ENCODE measurements at regions not wholly inside any gene's neighbourhood (a gene's known extent, or its start where the extent isn't known, plus 50 kb on each side); places are given as distances from the start of the nearest gene placed in this dataset.

GRCh38 chr18:53764086-53764485 is 460.4 kb downstream of the MBD2 start:
- TF ChIP-seq, protein P1, sequence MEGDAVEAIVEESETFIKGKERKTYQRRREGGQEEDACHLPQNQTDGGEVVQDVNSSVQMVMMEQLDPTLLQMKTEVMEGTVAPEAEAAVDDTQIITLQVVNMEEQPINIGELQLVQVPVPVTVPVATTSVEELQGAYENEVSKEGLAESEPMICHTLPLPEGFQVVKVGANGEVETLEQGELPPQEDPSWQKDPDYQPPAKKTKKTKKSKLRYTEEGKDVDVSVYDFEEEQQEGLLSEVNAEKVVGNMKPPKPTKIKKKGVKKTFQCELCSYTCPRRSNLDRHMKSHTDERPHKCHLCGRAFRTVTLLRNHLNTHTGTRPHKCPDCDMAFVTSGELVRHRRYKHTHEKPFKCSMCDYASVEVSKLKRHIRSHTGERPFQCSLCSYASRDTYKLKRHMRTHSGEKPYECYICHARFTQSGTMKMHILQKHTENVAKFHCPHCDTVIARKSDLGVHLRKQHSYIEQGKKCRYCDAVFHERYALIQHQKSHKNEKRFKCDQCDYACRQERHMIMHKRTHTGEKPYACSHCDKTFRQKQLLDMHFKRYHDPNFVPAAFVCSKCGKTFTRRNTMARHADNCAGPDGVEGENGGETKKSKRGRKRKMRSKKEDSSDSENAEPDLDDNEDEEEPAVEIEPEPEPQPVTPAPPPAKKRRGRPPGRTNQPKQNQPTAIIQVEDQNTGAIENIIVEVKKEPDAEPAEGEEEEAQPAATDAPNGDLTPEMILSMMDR (IDR thresholded peaks at IDR 0.05; ENCODE audit: low read depth, low read length) = no peak
- Histone ChIP-seq H3K4me1 (no peaks in the 10 kb centered on the region), H3K36me3 (no peaks in the 10 kb centered on the region), H3K9me3 (no peaks in the 10 kb centered on the region), H3K27me3 (no peaks in the 10 kb centered on the region), H3K4me3 (ENCODE audit: low read depth, low read length) (no peak overlapping the region)
- DNase-seq = no peak

DNA sequence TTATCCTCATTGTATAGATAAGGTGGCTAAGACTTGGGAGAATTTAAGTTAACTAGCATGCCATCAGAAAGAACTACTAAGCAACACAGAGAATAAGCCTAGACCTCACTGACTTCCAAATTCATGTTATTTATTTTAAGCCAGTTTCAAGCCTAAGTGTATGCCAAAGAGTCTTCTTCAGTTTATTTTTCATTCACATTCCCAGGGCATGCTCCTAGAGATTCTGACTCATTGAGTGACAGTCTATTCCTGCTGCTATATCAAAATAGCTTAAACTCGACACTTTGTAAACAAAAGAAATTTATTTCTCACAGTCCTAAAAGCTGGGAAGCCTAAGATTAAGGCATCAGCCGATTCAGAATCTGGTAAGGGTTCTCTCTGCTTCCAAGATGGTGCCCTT is 467.1 kb downstream of the MBD2 start:
- no peaks in the 10 kb centered on the region for H3K36me3 ChIP-seq
- no peak overlapping the region for H3K4me3 ChIP-seq (ENCODE audit: low read depth, low read length)
- TF ChIP-seq, protein P1 (IDR thresholded peaks at IDR 0.05; ENCODE audit: low read depth, low read length) = no peak
- no peaks in the 10 kb centered on the region for H3K27me3 ChIP-seq
- no peaks in the 10 kb centered on the region for H3K4me1 ChIP-seq
- no peaks in the 10 kb centered on the region for H3K9me3 ChIP-seq
- DNase-seq = no peak

- no peaks in the 10 kb centered on the region for H3K36me3 ChIP-seq
- TF ChIP-seq, protein P1 (IDR thresholded peaks at IDR 0.05; ENCODE audit: low read depth, low read length) = no peak
- no peak for DNase-seq
- no peak overlapping the region for H3K4me3 ChIP-seq (ENCODE audit: low read depth, low read length)
- no peaks in the 10 kb centered on the region for H3K9me3 ChIP-seq
- no peaks in the 10 kb centered on the region for H3K4me1 ChIP-seq
- H3K27me3 ChIP-seq = no peaks in the 10 kb centered on the region
Observed at GRCh38 chr18:53756610-53756972, 467.9 kb downstream of the MBD2 start.

DNA sequence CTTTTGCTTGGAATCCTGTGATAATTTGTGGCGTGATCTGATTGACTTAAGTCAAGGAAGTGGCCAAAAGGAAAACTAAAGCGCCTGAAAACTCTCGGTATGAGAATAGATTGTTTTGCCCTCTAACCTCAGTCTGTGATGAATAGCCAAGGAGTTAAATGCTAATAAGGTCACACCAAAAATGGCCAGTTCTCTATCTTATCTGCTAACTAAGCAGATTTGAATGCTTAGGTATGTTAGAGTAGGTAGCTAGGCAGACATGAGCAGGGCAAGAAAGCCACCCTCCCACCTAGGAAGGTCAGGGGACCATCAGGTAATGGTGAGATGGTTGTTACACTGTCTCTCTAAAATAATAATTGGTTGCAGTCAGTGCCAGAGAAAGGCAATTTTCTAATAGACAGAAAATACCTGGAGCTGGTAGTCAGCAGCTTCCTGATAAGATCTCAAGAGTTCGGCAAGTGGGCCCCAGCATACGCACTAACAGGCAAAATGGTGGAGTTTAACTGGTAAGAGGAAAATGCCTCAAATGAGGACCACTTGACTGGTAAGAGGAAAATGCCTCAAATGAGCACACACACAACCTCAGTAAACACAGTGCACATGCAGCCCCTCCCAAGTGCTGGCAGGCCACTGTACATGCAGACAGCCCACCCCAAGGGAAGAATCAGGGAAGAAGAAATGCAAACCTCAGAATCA is 468.4 kb downstream of the MBD2 start:
- no peak for DNase-seq
- Histone ChIP-seq H3K4me1 (no peaks in the 10 kb centered on the region), H3K36me3 (no peaks in the 10 kb centered on the region), H3K4me3 (ENCODE audit: low read depth, low read length) (no peak overlapping the region), H3K27me3 (no peaks in the 10 kb centered on the region), H3K9me3 (no peaks in the 10 kb centered on the region)
- TF ChIP-seq, protein P1 (IDR thresholded peaks at IDR 0.05; ENCODE audit: low read depth, low read length) = no peak

DNA sequence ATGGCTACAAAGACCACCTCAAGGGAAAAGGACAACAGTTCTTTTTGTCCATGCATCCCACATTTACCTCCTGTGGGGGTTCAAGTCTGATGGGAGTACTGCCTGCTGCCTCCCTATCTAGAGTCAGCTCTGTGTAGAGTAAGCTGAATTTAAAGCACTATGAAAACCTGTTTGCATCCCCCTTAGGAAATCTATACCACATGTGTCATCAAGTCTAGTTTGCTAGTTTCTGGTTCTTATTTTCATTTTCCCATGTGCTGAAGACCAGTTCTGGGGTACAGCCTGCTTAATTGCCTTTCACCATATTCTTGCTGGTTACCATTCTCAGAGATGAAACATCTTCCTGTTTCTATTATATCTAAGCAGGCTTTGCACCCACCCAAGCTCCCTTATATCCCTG is 470.3 kb downstream of the MBD2 start:
- H3K9me3 ChIP-seq = no peaks in the 10 kb centered on the region
- TF ChIP-seq, protein P1 (IDR thresholded peaks at IDR 0.05; ENCODE audit: low read depth, low read length) = no peak
- no peaks in the 10 kb centered on the region for H3K36me3 ChIP-seq
- H3K27me3 ChIP-seq = no peaks in the 10 kb centered on the region
- no peak for DNase-seq
- no peaks in the 10 kb centered on the region for H3K4me1 ChIP-seq
- no peak overlapping the region for H3K4me3 ChIP-seq (ENCODE audit: low read depth, low read length)

DNA sequence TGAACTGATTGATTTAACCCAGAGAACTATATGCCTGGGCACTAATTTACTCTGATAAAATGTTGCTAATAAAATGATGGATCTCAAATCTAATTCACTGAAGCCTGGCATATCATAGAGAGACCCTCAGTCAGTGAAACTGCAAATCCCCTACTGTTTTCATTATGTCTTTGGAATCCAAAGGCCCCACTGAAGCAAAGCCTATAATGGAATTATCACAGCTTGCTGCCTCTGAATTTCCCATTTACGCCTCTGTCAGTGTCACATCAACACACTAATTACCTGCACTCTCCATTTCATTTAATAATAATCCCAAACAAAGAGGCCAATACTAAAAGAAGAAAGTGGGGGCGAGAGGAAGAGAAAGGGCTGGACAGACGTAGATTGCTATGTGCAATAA is 470.9 kb downstream of the MBD2 start:
- H3K36me3 ChIP-seq = no peaks in the 10 kb centered on the region
- TF ChIP-seq, protein P1 (IDR thresholded peaks at IDR 0.05; ENCODE audit: low read depth, low read length) = no peak
- H3K4me3 ChIP-seq (ENCODE audit: low read depth, low read length) = no peak overlapping the region
- no peaks in the 10 kb centered on the region for H3K27me3 ChIP-seq
- H3K9me3 ChIP-seq = no peaks in the 10 kb centered on the region
- no peaks in the 10 kb centered on the region for H3K4me1 ChIP-seq
- DNase-seq = no peak

Measured in BE2C (cell line).